IPS DF 19.7 (cell line): ENCODE measurements at regions not wholly inside any gene's neighbourhood (a gene's known extent, or its start where the extent isn't known, plus 50 kb on each side); places are given as distances from the start of the nearest gene placed in this dataset.
"Not testable (repeated sequence)": the region's sequence is repeated elsewhere in the genome, so short reads cannot be mapped to it uniquely, and the experiment has no call there.

Experiments
- DNase-seq: peaks from one replicate; pipeline ENCODE4 v3.0.0-alpha.2; 2013; ENCODE audit warnings: low read depth, low spot score

DNA sequence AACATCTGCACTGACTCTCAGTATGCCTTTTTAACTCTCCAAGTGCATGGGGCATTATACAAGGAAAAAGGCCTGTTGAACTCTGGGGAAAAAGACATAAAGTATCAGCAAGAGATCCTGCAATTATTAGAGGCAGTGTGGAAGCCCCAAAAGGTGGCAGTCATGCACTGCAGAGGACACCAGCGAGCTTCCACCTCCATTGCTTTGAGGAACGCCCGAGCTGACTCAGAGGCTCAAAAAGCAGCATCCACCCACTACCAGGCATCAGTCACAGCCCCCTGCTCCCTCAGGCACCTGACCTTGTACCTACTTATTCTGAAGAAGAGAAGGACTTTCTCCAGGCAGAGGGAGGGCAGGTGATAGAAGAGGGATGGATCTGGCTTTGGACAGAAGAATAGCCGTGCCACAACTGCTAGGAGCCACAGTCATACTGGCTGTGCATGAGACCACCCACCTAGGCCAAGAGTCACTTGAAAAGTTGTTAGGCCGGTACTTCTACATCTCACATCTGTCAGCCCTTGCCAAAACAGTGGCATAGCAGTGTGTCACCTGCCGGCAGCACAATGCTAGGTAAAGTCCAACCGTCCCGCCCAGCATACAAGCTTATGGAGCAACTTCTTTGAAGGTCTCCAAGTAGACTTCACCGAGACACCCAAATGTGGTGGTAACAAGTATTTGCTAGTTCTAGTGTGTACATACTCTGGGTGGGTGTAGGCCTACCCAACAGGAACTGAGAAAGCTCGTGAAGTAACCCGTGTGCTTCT lies 439.1 kb upstream of the CA10 start:
- DNase-seq, result not testable (repeated sequence)

DNA sequence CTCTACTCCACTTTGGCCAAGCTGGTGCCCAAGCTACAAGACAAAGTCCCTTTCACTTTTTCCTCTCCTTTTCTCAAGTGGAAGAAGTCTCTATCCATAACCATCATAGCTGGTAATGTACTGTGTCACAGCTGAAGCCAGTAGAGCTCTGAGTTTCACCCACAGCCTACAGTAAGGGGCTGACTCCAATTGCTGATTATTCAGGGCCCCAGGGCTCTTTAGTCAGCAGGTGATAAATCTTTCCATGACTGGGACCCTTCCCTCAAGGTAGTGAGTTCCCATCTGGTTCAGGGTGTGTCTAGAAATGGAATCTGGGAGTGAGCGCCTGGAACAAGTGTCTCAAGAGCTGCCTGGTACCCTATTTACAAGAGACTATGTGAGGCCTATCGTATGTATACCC lies 436.0 kb upstream of the CA10 start:
- no peak for DNase-seq

- DNase-seq, result no peak
These were observed 388.5 kb upstream of the CA10 start for GRCh38 chr17:52546990-52547389.

- no peak for DNase-seq
These were observed 388.0 kb upstream of the CA10 start for GRCh38 chr17:52546493-52546892.

DNA sequence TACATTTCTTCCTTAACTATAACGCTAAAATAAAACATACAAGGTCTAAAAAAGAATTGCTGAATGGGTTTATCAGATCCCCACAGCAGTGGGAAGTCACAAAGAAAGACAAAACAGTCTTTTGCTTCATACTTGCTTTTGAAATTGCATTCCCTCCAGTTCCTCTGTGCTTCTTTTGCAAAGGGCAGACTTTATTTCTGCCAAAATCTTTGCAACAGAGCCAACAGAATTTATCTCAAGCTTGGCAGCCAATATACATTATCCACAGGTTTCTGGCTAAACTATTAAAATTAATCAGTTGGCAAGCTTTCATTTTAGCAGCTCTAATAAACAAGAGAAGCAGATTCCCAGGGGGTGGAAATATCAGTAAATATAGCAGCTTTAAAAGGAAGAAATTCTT lies 378.9 kb upstream of the CA10 start:
- no peak for DNase-seq

DNA sequence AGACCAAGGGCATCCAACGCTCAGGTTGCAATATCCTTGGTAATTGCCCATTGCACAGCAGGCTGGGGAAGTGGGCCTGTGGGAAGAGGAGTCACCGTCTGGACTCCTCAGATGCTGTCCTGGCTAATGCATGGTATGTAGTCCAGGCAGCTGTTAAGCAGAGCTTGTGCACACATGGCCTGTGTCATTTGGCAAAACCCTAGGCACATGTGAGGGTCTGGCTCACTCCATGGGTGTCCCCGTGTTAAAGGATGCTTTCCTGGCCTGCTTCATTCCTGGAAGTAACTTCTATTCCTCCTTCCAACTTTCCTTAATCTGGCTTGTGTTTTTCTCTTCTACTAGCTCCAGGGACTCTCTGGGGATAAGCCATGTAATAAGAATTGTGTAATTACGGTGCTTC lies 378.0 kb upstream of the CA10 start:
- no peak for DNase-seq

- no peak for DNase-seq
These were observed 373.9 kb upstream of the CA10 start for GRCh38 chr17:52532373-52532772.

- DNase-seq, result no peak
These were observed 365.7 kb upstream of the CA10 start for GRCh38 chr17:52524096-52524637.

GRCh38 chr17:52517176-52517575 lies 358.7 kb upstream of the CA10 start:
- no peak for DNase-seq

DNA sequence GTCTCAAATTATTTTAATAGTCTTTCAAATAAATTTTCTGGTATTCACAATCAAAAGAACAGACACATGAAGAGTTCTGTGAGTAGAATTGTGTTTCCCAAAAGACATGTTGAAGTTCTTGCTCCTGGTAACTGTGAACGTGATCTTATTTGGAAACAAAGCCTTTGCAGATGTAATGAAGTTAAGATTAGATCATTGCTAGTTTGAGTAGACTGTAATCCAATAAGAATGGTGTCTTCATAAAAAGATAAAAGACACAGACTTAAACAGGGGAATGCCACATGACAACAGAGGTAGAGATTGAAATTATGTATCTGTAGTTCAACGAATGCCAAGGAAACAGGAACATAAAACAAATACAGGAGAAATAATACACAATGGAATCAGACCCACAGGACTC lies 357.4 kb upstream of the CA10 start:
- DNase-seq, result no peak

DNA sequence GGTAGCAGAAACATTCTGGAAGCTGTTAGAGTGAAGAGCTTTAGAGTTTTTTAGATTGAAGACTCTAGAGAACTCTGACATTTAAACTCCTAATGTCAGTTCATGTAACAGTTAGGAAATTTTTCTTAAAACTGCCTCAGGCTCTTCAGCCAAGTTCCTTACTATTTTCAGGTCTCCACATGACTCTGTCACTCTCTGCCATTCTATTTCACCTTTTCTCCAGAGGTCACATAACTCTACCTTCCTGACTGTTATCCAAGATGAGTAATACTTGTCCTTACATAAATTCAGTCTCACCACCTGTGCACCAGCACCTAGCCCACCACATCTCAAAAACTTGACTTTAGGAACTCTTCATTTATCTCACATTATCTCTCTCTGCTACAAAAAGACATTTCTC lies 347.1 kb upstream of the CA10 start:
- DNase-seq, result no peak

GRCh38 chr17:52504081-52504480 lies 345.6 kb upstream of the CA10 start:
- no peak for DNase-seq

GRCh38 chr17:52495646-52496045 lies 337.1 kb upstream of the CA10 start:
- no peak for DNase-seq

DNA sequence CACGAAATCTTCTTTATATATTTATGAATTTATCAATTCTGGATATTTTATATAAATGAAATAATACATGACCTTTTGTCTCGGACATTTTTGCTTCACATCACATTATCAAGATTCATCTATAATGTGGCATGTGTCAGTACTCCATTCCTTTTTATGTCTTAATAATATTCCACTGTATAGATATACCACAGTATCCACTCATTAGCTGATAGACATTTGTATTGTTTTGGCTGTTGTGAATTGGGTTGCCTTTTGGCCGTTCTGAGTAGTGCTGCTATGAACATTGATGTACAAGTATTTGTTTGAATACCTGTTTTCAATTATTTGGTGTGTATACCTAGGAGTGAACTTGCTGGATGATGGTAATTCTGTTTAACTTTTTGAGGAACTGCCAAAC lies 323.8 kb upstream of the CA10 start:
- no peak for DNase-seq

DNA sequence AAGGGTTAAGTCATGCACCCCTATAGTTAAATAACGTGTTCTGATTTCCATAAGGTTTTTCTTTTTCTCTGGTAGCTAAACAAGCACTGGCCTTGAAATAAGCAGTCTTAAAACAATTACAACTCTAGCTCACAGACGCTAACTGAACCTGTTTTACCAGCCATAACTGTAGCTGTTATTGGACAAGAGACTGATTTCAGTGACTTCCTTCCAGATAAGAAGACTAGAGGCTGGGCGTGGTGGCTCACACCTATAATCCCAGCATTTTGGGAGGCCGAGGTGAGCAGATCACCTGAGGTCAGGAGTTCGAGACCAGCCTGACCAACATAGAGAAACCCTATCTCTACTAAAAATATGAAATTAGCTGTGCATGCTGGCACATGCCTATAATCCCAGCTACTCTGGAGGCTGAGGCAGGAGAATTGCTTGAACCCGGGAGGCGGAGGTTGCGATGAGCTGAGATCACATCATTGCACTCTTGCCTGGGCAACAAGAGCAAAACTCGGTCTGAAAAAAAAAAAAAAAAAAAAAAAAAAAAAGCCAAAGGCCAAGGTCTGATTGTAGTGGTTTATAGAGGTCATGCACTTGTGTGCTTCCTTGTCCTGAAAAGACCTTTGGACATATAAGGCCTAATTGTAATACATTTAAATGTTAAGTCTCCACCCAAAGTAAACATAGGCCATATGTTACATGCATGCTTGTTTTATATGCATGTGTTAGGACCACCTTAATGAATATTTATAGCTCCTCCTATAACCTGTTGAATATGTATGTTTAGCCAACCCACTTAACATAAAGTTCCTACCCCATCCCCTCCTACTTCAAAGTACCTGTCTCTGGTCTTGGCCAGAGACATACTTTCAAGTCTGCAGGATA lies 319.5 kb upstream of the CA10 start:
- no peak for DNase-seq

DNA sequence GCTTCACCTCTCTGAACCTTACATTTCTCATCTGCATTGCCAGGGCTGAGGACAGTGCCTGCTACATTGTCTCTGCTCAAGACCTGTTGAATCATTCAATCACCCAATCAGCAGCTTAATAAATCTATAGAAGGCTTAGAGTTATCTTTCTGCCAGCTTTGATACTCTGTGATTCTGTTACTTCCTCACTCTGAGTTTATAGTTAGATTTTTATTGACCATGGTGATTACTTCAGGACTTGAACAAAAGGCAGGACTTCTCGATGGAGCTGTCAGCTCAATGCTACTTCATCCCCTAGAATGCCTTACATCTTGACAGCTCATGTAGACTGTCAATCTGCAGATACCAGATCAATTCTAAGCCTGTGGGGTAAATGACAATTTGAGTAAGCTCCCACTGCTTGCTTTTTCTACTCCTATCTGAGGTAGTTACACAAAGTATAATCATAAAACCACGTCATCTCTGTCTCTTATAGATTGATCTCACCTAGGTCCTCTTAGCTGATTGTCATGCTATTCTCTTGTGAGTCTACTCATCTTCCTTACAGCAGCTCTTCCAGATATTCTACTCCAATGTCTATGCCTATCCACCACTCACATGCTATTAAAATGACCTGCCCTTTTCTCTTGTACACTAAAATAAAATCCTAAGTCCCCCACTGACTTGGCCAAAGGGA lies 318.3 kb upstream of the CA10 start:
- DNase-seq, result no peak

GRCh38 chr17:52470553-52470952 lies 312.0 kb upstream of the CA10 start:
- DNase-seq, result no peak

GRCh38 chr17:52465407-52465806 lies 306.9 kb upstream of the CA10 start:
- no peak for DNase-seq

DNA sequence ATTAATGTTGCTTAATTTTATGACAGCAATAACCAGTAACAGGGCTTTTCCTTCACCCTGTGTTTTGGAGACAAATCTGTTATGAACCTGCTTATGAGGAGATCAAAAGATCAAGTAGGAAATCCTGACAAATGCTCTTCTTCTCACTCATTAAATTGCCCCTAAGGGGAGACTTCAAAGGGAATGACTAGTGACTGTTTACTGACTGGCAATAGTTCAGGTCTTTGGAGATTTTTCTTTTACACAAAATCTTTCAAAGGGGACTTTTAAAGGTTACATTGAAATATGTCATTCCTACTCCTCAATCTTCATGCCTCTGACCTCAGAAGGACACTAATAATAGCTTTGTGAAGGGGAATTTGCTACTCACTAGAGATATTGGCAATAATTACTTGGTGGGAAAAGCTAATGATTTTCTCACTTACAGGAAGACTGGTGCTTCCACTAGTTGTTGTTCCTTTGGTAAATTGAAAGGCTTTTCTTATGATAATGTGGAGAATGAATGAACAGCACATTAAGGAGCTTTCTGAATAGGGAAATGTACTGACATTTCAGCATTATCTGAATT lies 292.9 kb upstream of the CA10 start:
- DNase-seq, result no peak

DNA sequence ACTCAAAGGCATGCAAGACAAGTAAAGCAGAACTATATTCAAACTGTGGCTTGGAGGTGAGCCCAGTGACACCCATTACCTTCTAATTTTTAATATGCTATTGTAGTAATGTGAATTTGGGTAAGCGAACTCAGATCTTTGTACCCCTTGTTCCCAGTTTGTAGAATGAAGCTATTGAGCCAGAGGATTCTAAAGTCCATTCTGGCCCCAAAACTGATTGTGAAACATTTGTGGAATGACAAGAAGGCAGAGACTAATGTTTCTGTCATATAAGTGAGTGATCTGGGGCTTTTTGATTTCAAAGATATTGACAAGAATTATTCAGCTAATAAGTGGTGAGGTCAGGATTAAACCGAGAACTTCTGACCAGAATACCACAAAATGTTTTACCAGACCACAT lies 283.8 kb upstream of the CA10 start:
- no peak for DNase-seq

GRCh38 chr17:52420555-52421078 lies 262.1 kb upstream of the CA10 start:
- DNase-seq, result no peak

DNA sequence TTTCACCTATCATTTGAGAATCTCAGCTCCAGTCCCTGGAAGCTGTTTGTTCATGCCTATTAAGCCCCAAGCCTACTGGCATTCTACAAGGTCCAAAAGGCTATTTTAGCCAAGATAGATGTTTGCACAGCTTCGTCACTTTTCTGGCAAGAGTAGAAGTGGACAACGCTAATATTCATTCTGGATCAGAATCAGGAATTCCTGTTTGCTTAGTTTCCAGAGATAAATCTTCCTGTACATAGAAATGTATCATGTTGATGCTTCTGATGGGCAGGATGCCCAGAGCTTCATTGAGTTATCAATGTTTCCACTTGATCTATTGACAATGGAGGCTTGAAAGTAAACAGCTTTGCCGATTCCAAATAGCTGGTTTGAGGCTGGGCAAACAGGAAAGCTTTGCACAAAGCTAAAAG lies 260.7 kb upstream of the CA10 start:
- DNase-seq, result no peak
